ENCODE measurements at regions not wholly inside any gene's neighbourhood (a gene's known extent, or its start where the extent isn't known, plus 50 kb on each side); places are given as distances from the start of the nearest gene placed in this dataset.

- DNase-seq: no peak
Measured at GRCh38 chr20:51917886-51918535, 115.7 kb upstream of the SALL4 start.

GRCh38 chr20:51916244-51916643 is 113.9 kb upstream of the SALL4 start:
- DNase-seq: no peak

GRCh38 chr20:51914758-51915157 is 112.4 kb upstream of the SALL4 start:
- no peak for DNase-seq

- no peak for DNase-seq
Measured at GRCh38 chr20:51910321-51911050, 108.2 kb upstream of the SALL4 start.

- DNase-seq: no peak
Measured at GRCh38 chr20:51906679-51907078, 104.4 kb upstream of the SALL4 start.

GRCh38 chr20:51906049-51906448 is 103.7 kb upstream of the SALL4 start:
- no peak for DNase-seq

- DNase-seq: no peak
Measured at GRCh38 chr20:51902933-51903332, 100.6 kb upstream of the SALL4 start.

- DNase-seq: no peak
Measured at GRCh38 chr20:51900443-51900842, 98.1 kb upstream of the SALL4 start.

GRCh38 chr20:51899674-51900073 is 97.4 kb upstream of the SALL4 start:
- no peak for DNase-seq

- DNase-seq: no peak
Measured at GRCh38 chr20:51898788-51899187, 96.5 kb upstream of the SALL4 start.

- DNase-seq: no peak
Measured at GRCh38 chr20:51894619-51895018, 92.3 kb upstream of the SALL4 start.

GRCh38 chr20:51894201-51894600 is 91.9 kb upstream of the SALL4 start:
- DNase-seq: no peak

- DNase-seq: no peak
Measured at GRCh38 chr20:51893723-51894122, 91.4 kb upstream of the SALL4 start.

GRCh38 chr20:51890003-51890402 is 87.7 kb upstream of the SALL4 start:
- DNase-seq: no peak

GRCh38 chr20:51889466-51889865 is 87.1 kb upstream of the SALL4 start:
- no peak for DNase-seq

GRCh38 chr20:51888291-51888690 is 86.0 kb upstream of the SALL4 start:
- no peak for DNase-seq

GRCh38 chr20:51886891-51887608 is 84.7 kb upstream of the SALL4 start:
- no peak for DNase-seq

GRCh38 chr20:51886341-51886740 is 84.0 kb upstream of the SALL4 start:
- no peak for DNase-seq

- DNase-seq: no peak
Measured at GRCh38 chr20:51884561-51884960, 82.2 kb upstream of the SALL4 start.

- DNase-seq: no peak
Measured at GRCh38 chr20:51880188-51880587, 77.9 kb upstream of the SALL4 start.

GRCh38 chr20:51876313-51876940 is 74.1 kb upstream of the SALL4 start:
- DNase-seq: no peak

GRCh38 chr20:51873652-51874051 is 71.3 kb upstream of the SALL4 start:
- DNase-seq: no peak

GRCh38 chr20:51871943-51872342 is 69.6 kb upstream of the SALL4 start:
- DNase-seq: no peak

- DNase-seq: no peak
Measured at GRCh38 chr20:51869002-51869401, 66.7 kb upstream of the SALL4 start.

Data from NCI-H446 treated with DMSO at 0.1 percent for 48 hours (cell line).